ENCODE measurements at regions not wholly inside any gene's neighbourhood (a gene's known extent, or its start where the extent isn't known, plus 50 kb on each side); places are given as distances from the start of the nearest gene placed in this dataset.
A peak's percentile ranks its signal among the peaks of the same experiment; 100 is the strongest.

- peak; percentile 57 for DNase-seq (ENCODE audit: low spot score)
These were observed 317.0 kb upstream of the ADCY2 start for GRCh38 chr5:7078901-7079300.

- DNase-seq (ENCODE audit: low spot score): no peak
These were observed 315.4 kb upstream of the ADCY2 start for GRCh38 chr5:7080501-7080900.

GRCh38 chr5:7087719-7088297 is 308.1 kb upstream of the ADCY2 start:
- DNase-seq (ENCODE audit: low spot score): peak; percentile 33

- DNase-seq (ENCODE audit: low spot score): no peak
These were observed 307.1 kb upstream of the ADCY2 start for GRCh38 chr5:7088849-7089248.

GRCh38 chr5:7094626-7095025 is 301.3 kb upstream of the ADCY2 start:
- peak; percentile 62 for DNase-seq (ENCODE audit: low spot score)

- DNase-seq (ENCODE audit: low spot score): no peak
These were observed 299.6 kb upstream of the ADCY2 start for GRCh38 chr5:7096294-7096693.

GRCh38 chr5:7105358-7105757 is 290.6 kb upstream of the ADCY2 start:
- DNase-seq (ENCODE audit: low spot score): no peak

GRCh38 chr5:7117961-7118360 is 278.0 kb upstream of the ADCY2 start:
- DNase-seq (ENCODE audit: low spot score): no peak

GRCh38 chr5:7131680-7132079 is 264.3 kb upstream of the ADCY2 start:
- no peak for DNase-seq (ENCODE audit: low spot score)

- peak; percentile 52 for DNase-seq (ENCODE audit: low spot score)
These were observed 249.1 kb upstream of the ADCY2 start for GRCh38 chr5:7146886-7147285.

GRCh38 chr5:7157083-7157482 is 238.9 kb upstream of the ADCY2 start:
- DNase-seq (ENCODE audit: low spot score): no peak

- DNase-seq (ENCODE audit: low spot score): no peak
These were observed 226.6 kb upstream of the ADCY2 start for GRCh38 chr5:7169240-7169878.

- DNase-seq (ENCODE audit: low spot score): peak; percentile 13
These were observed 225.2 kb upstream of the ADCY2 start for GRCh38 chr5:7170785-7171184.

- DNase-seq (ENCODE audit: low spot score): no peak
These were observed 216.6 kb upstream of the ADCY2 start for GRCh38 chr5:7179364-7179763.

- peak; percentile 42 for DNase-seq (ENCODE audit: low spot score)
These were observed 214.1 kb upstream of the ADCY2 start for GRCh38 chr5:7181841-7182240.

- no peak for DNase-seq (ENCODE audit: low spot score)
These were observed 210.2 kb upstream of the ADCY2 start for GRCh38 chr5:7185742-7186141.

- DNase-seq (ENCODE audit: low spot score): no peak
These were observed 209.1 kb upstream of the ADCY2 start for GRCh38 chr5:7186818-7187217.

GRCh38 chr5:7190712-7191250 is 205.2 kb upstream of the ADCY2 start:
- no peak for DNase-seq (ENCODE audit: low spot score)

GRCh38 chr5:7192016-7192415 is 203.9 kb upstream of the ADCY2 start:
- no peak for DNase-seq (ENCODE audit: low spot score)

GRCh38 chr5:7202846-7203245 is 193.1 kb upstream of the ADCY2 start:
- no peak for DNase-seq (ENCODE audit: low spot score)

GRCh38 chr5:7207979-7208378 is 188.0 kb upstream of the ADCY2 start:
- DNase-seq (ENCODE audit: low spot score): no peak

GRCh38 chr5:7208938-7209337 is 187.0 kb upstream of the ADCY2 start:
- no peak for DNase-seq (ENCODE audit: low spot score)

GRCh38 chr5:7209658-7210057 is 186.3 kb upstream of the ADCY2 start:
- peak; percentile 7 for DNase-seq (ENCODE audit: low spot score)

GRCh38 chr5:7210549-7210948 is 185.4 kb upstream of the ADCY2 start:
- DNase-seq (ENCODE audit: low spot score): no peak
